MG63 (cell line): ENCODE measurements at regions not wholly inside any gene's neighbourhood (a gene's known extent, or its start where the extent isn't known, plus 50 kb on each side); places are given as distances from the start of the nearest gene placed in this dataset.

Experiments used
- DNase-seq: peaks from one replicate; pipeline ENCODE4 v3.0.0-alpha.2; 2020
- H3K27me3 ChIP-seq: fragments of 250-450 bp; sonication (Bioruptor Pico); 2 replicates; pipeline ENCODE4 v1.5.1; 2020; ENCODE audit warnings: mild to moderate bottlenecking, moderate library complexity
- H3K36me3 ChIP-seq: fragments of 250-450 bp; sonication (Bioruptor Pico); 2 replicates; pipeline ENCODE4 v1.5.1; 2020; ENCODE audit warnings: mild to moderate bottlenecking, moderate library complexity
- H3K4me3 ChIP-seq: fragments of 250-450 bp; sonication (Bioruptor Pico); 2 replicates; pipeline ENCODE4 v1.5.1; 2020; ENCODE audit warnings: mild to moderate bottlenecking, moderate library complexity
- H3K9me3 ChIP-seq: fragments of 250-450 bp; sonication (Bioruptor Pico); 2 replicates; pipeline ENCODE4 v1.5.1; 2020; ENCODE audit warnings: mild to moderate bottlenecking, moderate library complexity

DNA sequence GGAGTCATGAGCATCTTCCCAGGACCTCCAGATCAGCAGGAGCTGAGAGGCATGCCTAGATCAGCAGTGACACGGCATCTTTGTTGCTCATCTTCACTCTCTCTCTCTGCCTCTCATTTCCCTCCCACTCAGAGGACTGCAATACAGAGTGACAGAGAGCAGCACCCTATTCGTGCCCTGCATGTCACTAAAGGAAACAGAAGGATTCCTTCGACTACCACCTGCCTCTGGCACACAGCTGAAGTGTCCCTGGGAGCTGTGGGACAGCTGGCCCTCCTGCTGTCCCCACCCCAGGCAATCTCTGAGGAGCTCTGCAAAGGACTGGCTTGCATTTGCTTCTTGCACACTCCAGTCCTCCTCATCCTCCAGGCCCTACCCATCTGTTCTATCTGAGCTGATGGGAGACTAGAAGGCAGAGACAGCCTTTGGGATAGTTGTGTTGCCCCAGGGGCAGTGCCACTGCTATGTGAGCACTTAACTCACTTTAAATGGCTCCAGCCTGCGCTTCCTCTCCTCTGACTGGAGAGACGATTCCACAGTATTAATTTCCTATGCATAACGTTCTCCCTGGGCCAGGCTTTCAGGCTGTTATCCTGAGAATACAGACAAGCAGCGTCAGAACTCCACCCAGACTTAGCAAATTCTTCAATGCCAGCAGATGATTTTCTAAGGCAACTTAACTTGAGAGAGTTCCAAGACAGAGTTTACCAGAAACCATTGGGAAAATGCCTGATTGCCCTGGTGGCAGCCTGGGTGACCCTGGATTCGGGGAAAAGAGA is 167.6 kb upstream of the MAP1B start:
- Histone ChIP-seq H3K36me3 (no peaks in the 10 kb centered on the region), H3K4me3 (no peak overlapping the region), H3K27me3 (no peaks in the 10 kb centered on the region), H3K9me3 (no peaks in the 10 kb centered on the region)
- DNase-seq, result no peak

DNA sequence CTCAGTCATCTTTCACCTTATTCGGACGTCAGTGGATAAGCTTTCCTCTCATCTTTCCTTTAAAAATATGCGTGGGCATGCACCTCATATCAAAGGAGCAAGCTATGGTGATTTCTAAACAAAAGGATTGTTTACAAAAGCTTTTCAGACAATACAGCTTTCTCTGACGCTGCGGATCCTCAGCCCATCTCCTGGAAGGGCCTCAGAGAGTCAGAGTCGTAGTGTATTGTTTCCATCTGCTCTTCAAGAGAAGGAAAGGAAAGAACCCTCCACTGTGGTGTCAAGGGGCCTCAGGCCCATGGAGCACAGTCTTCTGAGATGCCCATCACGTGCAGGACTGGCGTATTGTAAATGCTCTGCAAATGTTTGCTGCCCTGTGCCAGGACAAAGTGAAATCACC is 163.4 kb upstream of the MAP1B start:
- no peak for DNase-seq
- Histone ChIP-seq H3K9me3 (no peaks in the 10 kb centered on the region), H3K4me3 (no peak overlapping the region), H3K27me3 (no peaks in the 10 kb centered on the region), H3K36me3 (no peaks in the 10 kb centered on the region)

DNA sequence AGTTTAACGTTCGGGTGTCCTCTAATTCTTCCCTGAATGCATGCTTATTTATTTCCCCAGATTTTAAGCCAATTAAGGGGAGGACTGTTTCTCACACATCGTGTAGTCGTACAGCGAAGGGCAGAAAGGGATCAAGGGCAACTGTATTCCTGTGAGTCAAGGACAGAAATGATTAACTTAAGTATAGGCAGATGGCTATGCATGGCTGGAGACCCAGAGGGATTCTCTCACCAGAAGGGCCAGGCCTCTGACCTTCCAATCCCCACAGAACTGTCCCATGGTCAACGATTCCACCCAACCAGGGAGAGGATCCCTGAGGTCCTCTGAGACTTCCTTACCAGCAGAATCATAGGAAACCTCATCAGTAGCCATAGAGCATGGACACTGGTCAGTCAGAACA is 161.8 kb upstream of the MAP1B start:
- Histone ChIP-seq H3K36me3 (no peaks in the 10 kb centered on the region), H3K4me3 (no peak overlapping the region), H3K27me3 (no peaks in the 10 kb centered on the region), H3K9me3 (no peaks in the 10 kb centered on the region)
- DNase-seq, result no peak

DNA sequence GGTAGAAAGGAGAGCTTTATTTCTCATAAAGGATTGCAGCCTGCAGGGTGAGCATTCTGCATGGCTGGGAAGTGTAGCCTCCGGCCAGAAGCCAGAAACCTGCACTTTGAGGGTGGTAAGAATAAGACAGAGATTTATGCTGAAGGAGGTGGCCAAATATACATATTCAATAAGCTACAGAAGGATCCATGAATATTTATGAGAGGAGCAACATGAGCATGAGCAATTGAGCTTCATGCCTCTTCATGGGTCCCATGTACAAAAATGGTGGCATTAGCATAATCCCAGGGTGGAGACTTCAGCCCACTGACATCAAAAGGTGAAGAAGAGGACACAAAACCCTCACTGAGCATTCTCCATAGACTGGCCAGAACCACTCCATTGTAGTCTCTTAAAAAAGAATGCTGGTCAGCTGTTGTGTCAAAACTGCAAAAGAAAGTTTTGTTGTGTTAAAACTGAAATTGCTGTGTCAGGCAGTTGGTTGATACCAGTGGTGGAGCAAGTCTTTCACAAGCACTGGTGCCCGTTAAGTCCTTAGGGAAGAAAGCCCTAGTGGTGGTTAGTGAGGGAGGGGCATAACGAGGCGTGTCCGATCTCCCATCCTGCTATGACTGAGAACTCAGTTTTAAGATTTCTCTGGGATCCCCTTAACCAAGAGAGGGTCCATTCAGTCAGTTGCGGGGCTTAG is 160.8 kb upstream of the MAP1B start:
- Histone ChIP-seq H3K27me3 (no peaks in the 10 kb centered on the region), H3K9me3 (no peaks in the 10 kb centered on the region), H3K36me3 (no peaks in the 10 kb centered on the region), H3K4me3 (no peak overlapping the region)
- DNase-seq, result no peak

DNA sequence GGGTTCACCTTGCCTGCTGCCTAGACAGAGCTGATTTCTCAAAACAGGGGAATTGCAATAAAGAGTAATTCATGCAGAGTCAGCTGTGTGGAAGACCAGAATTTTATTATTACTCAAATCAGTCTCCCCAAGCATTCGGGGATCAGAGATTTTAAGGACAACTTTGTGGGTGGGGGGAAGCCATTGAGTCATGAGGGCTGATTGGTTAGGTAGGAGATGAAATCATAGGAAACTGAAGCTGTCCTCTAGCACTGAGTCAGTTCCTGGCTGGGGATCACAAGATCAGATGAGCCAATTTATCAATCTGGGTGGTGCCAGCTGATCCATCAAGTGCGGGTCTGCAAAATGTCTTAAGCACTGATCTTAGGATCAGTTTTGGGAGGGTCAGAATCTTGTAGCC is 159.1 kb upstream of the MAP1B start:
- no peak for DNase-seq
- Histone ChIP-seq H3K9me3 (no peaks in the 10 kb centered on the region), H3K36me3 (no peaks in the 10 kb centered on the region), H3K27me3 (no peaks in the 10 kb centered on the region), H3K4me3 (no peak overlapping the region)

DNA sequence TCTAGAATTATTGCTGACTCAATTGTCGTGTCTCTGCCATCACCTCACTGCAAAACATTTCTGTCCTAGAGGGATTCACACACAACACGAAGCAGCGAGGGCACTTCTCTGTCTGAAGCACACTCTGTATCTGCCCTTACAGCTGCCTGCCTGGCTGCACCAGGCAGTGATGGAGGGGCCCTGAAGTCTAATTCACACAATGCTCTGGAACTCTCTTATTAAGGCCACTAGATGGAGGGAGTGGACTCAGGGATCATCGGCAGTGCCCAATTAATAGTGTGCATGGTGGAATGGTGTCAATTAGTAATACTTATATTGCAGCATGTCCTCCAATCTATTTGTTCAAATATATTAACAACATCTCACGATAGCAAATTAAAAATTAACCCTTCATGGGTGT is 157.5 kb upstream of the MAP1B start:
- no peak for DNase-seq
- H3K9me3 ChIP-seq, result no peaks in the 10 kb centered on the region
- H3K27me3 ChIP-seq, result no peaks in the 10 kb centered on the region
- no peaks in the 10 kb centered on the region for H3K36me3 ChIP-seq
- H3K4me3 ChIP-seq, result no peak overlapping the region

DNA sequence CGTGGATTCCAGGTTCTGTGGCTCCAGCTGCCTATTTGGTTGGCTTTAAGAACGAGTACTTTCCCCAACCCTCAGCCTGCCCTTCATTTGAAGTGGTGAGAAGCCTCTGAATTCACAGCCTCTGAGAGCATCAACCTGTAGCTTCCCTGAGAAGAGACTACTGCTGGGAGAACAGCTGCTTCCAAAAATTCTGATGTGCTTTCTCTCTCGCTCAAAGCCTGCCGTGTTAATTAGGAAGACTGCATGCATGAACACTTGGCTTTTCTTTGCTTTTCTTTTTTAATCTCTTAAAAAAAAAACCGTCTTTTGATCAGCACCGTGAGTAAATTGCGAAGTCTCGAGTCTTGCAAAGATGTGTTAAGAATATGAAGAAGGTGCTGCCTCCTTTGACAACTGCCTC is 153.4 kb upstream of the MAP1B start:
- Histone ChIP-seq H3K36me3 (no peaks in the 10 kb centered on the region), H3K9me3 (no peaks in the 10 kb centered on the region), H3K27me3 (no peaks in the 10 kb centered on the region), H3K4me3 (no peak overlapping the region)
- no peak for DNase-seq

DNA sequence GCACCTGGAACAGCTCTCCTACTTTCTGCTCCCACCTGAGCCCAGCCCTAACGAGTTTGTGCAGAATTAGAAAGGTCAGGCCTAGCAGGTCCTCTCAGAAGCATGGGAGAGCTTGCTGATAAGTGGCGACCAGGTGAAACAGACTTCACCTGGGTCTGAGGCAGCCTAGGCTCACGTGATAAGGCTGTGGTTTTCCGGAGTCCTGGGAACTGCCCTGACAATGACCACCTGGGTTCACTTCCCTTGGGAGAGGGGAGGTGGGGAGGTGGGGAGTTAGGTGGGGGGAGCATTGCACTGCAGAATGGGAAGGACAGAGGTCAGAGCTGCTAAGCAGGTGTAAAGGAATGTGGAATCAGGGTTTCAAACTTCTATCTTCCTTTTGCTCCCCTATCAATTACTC is 152.9 kb upstream of the MAP1B start:
- Histone ChIP-seq H3K36me3 (no peaks in the 10 kb centered on the region), H3K4me3 (no peak overlapping the region), H3K27me3 (no peaks in the 10 kb centered on the region), H3K9me3 (no peaks in the 10 kb centered on the region)
- no peak for DNase-seq

DNA sequence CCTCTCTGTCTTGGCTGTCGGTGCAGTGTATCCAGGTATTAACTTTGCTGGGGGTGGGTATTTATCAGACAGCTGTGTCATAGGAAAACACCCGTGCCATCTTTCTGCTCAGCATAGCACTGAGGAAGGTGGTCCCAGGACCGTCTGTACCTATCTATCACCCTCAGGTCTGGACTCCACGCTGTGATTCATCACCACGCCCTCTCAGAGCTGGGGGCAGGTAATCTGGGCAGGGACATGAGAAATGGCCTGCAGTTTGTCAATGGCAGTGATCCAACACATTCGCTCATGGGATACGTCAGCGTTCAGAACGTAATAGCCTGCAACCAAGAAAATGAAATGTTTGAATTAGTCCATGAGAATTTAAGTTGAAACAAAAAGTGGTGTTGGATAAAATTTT is 151.6 kb upstream of the MAP1B start:
- no peak overlapping the region for H3K4me3 ChIP-seq
- H3K9me3 ChIP-seq, result no peaks in the 10 kb centered on the region
- no peaks in the 10 kb centered on the region for H3K27me3 ChIP-seq
- no peaks in the 10 kb centered on the region for H3K36me3 ChIP-seq
- no peak for DNase-seq

DNA sequence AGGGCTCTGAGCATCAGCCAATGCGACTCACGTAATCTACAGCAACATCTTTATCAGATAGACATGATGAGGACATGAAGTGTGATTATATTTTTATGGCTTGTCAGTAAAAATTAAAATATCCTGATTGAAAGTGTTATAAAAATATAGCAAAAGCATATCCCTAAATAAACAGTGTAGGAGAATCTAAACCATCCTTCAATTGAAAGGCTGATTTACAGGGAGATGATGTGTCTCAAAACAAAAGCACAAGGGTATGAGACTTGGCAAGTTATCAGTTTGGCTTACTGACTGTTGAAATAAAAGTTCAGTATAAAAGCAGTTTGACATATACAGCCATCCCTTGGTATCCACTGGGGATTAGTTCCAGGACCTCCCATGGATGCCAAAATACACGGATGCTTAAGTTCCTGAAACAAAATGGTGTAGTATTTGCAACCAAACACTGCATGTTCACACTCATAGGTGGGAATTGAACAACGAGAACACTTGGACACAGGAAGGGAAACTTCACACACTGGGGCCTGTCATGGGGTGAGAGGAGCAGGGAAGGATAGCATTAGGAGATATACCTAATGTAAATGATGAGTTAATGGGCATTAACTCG is 149.9 kb upstream of the MAP1B start:
- Histone ChIP-seq H3K27me3 (no peaks in the 10 kb centered on the region), H3K36me3 (no peaks in the 10 kb centered on the region), H3K4me3 (no peak overlapping the region), H3K9me3 (no peaks in the 10 kb centered on the region)
- no peak for DNase-seq

DNA sequence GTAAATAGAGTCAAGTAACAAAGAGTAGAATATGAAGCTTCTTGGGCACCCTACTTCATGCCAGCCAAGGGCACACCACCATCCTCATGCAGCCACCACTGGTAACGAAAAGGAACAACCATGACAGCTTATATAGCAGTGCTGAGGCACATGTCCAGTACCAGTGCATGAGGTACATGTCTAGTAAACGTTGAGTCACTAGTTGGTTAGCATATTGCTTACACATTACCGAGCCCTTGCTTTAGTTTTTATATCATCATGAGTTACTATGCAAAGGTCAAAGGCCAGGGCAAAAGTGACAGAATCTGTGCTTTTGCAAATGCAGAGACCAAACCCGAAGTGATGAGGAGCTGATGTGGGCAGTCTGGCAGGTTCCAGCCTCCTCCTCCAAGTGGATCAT is 147.1 kb upstream of the MAP1B start:
- H3K9me3 ChIP-seq, result no peaks in the 10 kb centered on the region
- no peak overlapping the region for H3K4me3 ChIP-seq
- H3K36me3 ChIP-seq, result no peaks in the 10 kb centered on the region
- H3K27me3 ChIP-seq, result no peaks in the 10 kb centered on the region
- DNase-seq, result no peak

DNA sequence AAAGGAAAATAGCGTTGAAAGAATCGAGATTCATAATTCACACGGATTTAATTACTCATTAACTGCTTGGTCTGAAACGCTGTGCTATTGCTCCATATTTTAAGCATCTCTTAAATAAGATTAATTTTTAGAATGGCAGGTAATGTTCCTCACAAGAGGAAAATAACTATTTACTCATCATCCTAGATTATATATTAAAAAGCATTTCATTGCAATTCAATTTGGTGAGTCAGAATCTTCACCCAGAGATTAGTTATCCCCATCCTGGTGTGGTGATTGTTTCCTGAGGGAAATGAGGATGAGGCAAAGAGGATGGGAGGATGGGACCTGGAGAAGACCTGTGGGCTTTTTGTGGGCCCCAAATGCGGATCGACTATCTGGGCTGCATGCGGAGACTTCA is 145.5 kb upstream of the MAP1B start:
- no peak for DNase-seq
- no peaks in the 10 kb centered on the region for H3K9me3 ChIP-seq
- H3K36me3 ChIP-seq, result no peaks in the 10 kb centered on the region
- no peak overlapping the region for H3K4me3 ChIP-seq
- no peaks in the 10 kb centered on the region for H3K27me3 ChIP-seq

DNA sequence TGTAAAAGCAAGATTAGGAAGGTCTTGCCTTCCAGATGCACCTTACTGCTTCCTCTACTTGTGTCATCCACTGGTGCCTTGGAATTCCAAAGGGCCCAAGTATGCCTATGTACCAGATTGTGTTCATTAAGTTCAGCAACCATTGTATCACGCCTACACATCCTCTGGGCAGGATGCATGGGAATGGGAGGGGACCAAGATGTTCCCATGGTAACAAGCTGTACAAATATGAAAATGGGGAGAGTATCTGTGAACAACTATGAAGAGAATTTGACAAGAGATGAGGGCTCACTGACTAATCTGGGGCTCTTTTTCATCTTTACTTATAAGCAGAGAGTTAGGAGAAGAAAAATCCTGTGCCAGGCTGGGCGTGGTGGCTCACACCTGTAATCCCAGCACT is 137.8 kb upstream of the MAP1B start:
- no peak for DNase-seq
- Histone ChIP-seq H3K36me3 (no peaks in the 10 kb centered on the region), H3K4me3 (no peak overlapping the region)

DNA sequence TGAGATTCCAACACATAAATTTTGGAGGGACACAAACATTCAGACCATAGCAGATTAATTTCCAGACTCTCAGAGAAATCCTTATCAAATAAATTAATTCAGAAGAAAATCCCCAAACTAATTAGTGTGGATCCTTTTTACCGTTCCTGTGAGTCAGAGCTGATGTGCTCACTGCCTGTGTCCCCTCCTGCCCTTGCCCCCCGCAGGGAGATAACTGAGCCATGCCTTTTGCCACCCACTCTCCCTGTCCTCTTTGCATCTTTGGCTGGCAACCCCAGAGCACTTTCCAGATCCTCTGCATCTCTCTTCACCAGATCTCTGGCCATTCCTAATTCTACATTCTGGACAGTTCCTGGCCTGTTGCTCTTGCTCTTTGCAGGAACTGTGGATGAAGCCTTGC is 135.4 kb upstream of the MAP1B start:
- Histone ChIP-seq H3K36me3 (no peaks in the 10 kb centered on the region), H3K9me3 (no peaks in the 10 kb centered on the region), H3K27me3 (no peaks in the 10 kb centered on the region), H3K4me3 (no peak overlapping the region)
- no peak for DNase-seq

More for the DNA sequence above, 137.8 kb upstream of the MAP1B start:
- Histone ChIP-seq H3K27me3 (no peaks in the 10 kb centered on the region), H3K9me3 (no peaks in the 10 kb centered on the region)

DNA sequence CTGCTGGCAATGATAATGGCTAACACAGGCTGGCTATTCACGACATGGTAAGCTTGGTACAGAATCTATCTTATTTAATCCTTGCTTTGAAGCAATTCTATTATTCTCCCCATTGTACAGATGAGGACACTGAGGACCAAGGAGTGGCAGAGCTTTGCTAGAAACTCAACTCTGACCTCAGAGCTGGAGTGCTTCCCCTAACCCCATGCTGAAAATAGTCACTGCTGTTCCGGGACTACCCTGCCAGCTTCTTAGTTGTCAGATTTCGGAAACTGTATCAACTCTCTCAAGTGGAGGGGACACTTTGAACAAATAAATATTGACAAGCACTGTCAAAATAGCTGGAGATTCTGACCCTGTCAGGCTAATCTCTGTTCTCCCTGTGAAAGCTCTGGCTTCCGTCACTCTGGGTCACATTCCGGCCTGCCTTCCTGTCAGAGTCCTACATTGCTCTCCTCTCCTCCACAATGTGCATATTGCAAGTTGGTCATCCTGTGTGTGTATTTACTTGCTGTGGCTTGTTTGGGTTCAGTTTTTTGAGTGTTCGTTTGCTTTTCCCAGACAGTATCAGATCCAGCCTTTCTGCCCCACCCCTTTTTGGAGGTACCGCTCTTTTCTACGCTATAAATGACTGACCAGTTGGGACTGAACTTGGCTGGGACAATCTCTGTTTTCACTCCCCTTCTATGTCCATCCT is 134.3 kb upstream of the MAP1B start:
- Histone ChIP-seq H3K4me3 (no peak overlapping the region), H3K27me3 (no peaks in the 10 kb centered on the region), H3K36me3 (no peaks in the 10 kb centered on the region), H3K9me3 (no peaks in the 10 kb centered on the region)
- DNase-seq, result no peak

DNA sequence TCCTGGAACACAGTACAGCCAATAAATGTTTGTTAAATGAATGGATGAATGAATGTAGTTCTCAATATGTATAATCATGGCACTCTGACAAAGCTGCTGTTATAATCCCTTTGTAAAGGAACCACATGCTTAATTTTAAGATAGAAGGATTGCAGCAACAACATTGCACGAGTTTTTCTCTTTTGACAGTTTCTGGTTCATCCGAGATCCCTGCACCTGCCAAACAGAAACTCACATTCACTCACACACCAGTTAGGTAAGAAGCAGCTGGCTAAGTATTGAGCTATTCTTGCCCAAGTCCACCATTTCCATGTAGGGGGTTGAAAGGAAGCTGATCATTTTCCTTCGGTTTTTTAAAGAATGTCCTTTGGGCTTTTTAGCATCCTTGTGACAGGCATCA is 133.7 kb upstream of the MAP1B start:
- H3K4me3 ChIP-seq, result no peak overlapping the region
- no peaks in the 10 kb centered on the region for H3K9me3 ChIP-seq
- H3K27me3 ChIP-seq, result no peaks in the 10 kb centered on the region
- no peaks in the 10 kb centered on the region for H3K36me3 ChIP-seq
- DNase-seq, result no peak

DNA sequence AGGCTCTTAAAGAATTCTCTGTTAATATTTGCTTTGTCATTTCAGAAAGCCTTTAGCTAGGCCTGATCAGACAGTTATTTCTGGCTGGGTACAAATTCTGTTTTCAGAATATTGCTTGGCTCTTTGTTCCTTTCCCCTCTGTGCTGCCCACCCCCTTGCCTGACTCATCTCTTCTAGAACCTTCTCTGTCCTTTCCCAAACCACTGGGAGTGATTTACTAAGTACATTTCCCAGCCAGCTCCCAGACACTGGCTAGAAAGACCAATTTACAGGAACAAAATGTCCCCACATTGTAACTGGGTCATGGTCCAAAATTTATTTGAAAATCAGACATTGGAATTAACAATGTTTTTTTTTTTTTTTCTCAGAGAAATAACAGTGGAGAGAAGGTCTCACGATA is 133.1 kb upstream of the MAP1B start:
- Histone ChIP-seq H3K27me3 (no peaks in the 10 kb centered on the region), H3K4me3 (no peak overlapping the region), H3K36me3 (no peaks in the 10 kb centered on the region), H3K9me3 (no peaks in the 10 kb centered on the region)
- no peak for DNase-seq
